Testis (tissue), 2 donors: ENCODE measurements at regions not wholly inside any gene's neighbourhood (a gene's known extent, or its start where the extent isn't known, plus 50 kb on each side); places are given as distances from the start of the nearest gene placed in this dataset.

ENCODE experiments used
- CTCF ChIP-seq, 3 experiments: fragments of 450-650 bp in 2 of 3; fragments of 200-600 bp in 1 of 3; sonication (generic) in 1 of 3; IDR thresholded peaks; one replicate each; pipeline ENCODE4 v1.5.1; 2016 to 2019; ENCODE audit warnings: antibody characterized with exemption in 3 of 3, mild to moderate bottlenecking in 2 of 3, moderate library complexity in 1 of 3
- POLR2A ChIP-seq: fragments of 450-650 bp; IDR thresholded peaks from one replicate; pipeline ENCODE4 v1.6.1; 2017; ENCODE audit warnings: antibody characterized with exemption, mild to moderate bottlenecking, moderate library complexity

GRCh38 chr15:46855388-46855787 is 861.9 kb upstream of the SEMA6D start:
- no peak for TF ChIP-seq CTCF (IDR thresholded peaks at IDR 0.05)
- no peak for TF ChIP-seq POLR2A
